Gastrocnemius medialis (tissue), 4 donors: ENCODE measurements at regions not wholly inside any gene's neighbourhood (a gene's known extent, or its start where the extent isn't known, plus 50 kb on each side); places are given as distances from the start of the nearest gene placed in this dataset.

ENCODE experiments used
- ATAC-seq, 2 donors: fragments of 150-250 bp; one replicate each; pipeline ENCODE4 v1.9.1; 2016
- DNase-seq, 2 donors: peaks; one replicate each; pipeline ENCODE4 v3.0.0-alpha.2; 2019
- H3K27ac ChIP-seq, 4 donors: fragments of 200-600 bp; sonication (generic); 1 replicate in 1 of 4; 2 replicates in 3 of 4; pipeline ENCODE4 v1.5.1; 2016 to 2018; ENCODE audit warnings: mild to moderate bottlenecking in 2 of 4, moderate library complexity in 1 of 4
- H3K27me3 ChIP-seq, 3 donors: fragments of 200-600 bp; sonication (generic) in 2 of 3; 1 replicate in 1 of 3; 2 replicates in 2 of 3; pipeline versions ENCODE4 v1.5.1 to v1.6.0; 2016 to 2019; ENCODE audit warnings: mild to moderate bottlenecking in 1 of 3, moderate library complexity in 1 of 3
- H3K36me3 ChIP-seq, 2 donors: fragments of 200-600 bp; sonication (generic) in 1 of 2; one replicate each; pipeline ENCODE4 v1.5.1; 2017 to 2018
- H3K4me1 ChIP-seq, 2 donors: fragments of 200-600 bp; sonication (generic) in 1 of 2; one replicate each; pipeline ENCODE4 v1.5.1; 2016 to 2017; ENCODE audit warnings: mild to moderate bottlenecking in 2 of 2
- H3K4me3 ChIP-seq, 4 donors: fragments of 200-600 bp; sonication (generic) in 3 of 4; 1 replicate in 1 of 4; 2 replicates in 3 of 4; pipeline ENCODE4 v1.5.1; 2016 to 2019; ENCODE audit warnings: mild to moderate bottlenecking in 2 of 4
- H3K9me3 ChIP-seq, 3 donors: fragments of 200-600 bp; sonication (generic) in 2 of 3; 1 replicate in 1 of 3; 2 replicates in 2 of 3; pipeline ENCODE4 v1.5.1; 2016 to 2019
- CTCF ChIP-seq, 5 experiments: fragments of 450-650 bp in 3 of 5; fragments of 200-600 bp in 2 of 5; sonication (generic) in 2 of 5; IDR thresholded peaks in 4 of 5; conservative IDR thresholded peaks in 1 of 5; 1 replicate in 4 of 5; 2 replicates in 1 of 5; pipeline ENCODE4 v1.5.1; 2016 to 2019; ENCODE audit warnings: antibody characterized with exemption in 5 of 5, mild to moderate bottlenecking in 3 of 5, moderate library complexity in 3 of 5
- POLR2A ChIP-seq, 2 donors: fragments of 450-650 bp; IDR thresholded peaks; one replicate each; pipeline ENCODE4 v1.6.1; 2017; ENCODE audit warnings: antibody characterized with exemption in 2 of 2, mild to moderate bottlenecking in 2 of 2, moderate library complexity in 2 of 2
- in situ Hi-C, 4 donors: fragments of 200-750 bp; cut with MboI; loops; one replicate each; pipeline versions ENCODE4 v1.15.0 to v1.8.0; 2017; ENCODE audit warnings: low sequenced_read_pairs in 4 of 4
- intact Hi-C: fragments of 100-400 bp; cut with DNase I; formaldehyde crosslinking; loops from one replicate; pipeline ENCODE4 v1.15.1; 2023; ENCODE audit warnings: low total_unique reads

- H3K27me3 ChIP-seq = no peaks in the 10 kb centered on the region
- intact Hi-C loops = loop anchor here (5.0 kb wide), 3 partner anchors 52 to 107 kb away; no protein-coding TSS in a partner anchor
- H3K4me1 ChIP-seq = peaks cover 23 to 30% of the 10 kb centered on the region in 2 donors
- H3K36me3 ChIP-seq = no peaks in the 10 kb centered on the region
- DNase-seq = no peak
- ATAC-seq = no peak
- in situ Hi-C loops = no loop called here
- H3K27ac ChIP-seq = peak overlapping the region in 1 of 4 donors; percentile 23
- H3K4me3 ChIP-seq = no peak overlapping the region
- H3K9me3 ChIP-seq = no peaks in the 10 kb centered on the region
- TF ChIP-seq POLR2A (IDR thresholded peaks at IDR 0.05) (no peak), CTCF (IDR thresholded peaks at IDR 0.05 in 4 of 5, conservative IDR thresholded peaks at IDR 0.05 in 1 of 5) (no peak)
Measured at GRCh38 chr6:170174771-170175643, 115.9 kb downstream of the DLL1 start.

- H3K36me3 ChIP-seq = no peaks in the 10 kb centered on the region
- peaks cover 22 to 23% of the 10 kb centered on the region in 2 donors for H3K4me1 ChIP-seq
- no peaks in the 10 kb centered on the region for H3K27me3 ChIP-seq
- intact Hi-C loops = no loop called here
- TF ChIP-seq CTCF (IDR thresholded peaks at IDR 0.05 in 4 of 5, conservative IDR thresholded peaks at IDR 0.05 in 1 of 5) (no peak), POLR2A (IDR thresholded peaks at IDR 0.05) (no peak)
- no peak overlapping the region for H3K4me3 ChIP-seq
- H3K27ac ChIP-seq = peak overlapping the region in 3 of 4 donors; percentile 23 to 54 (median 49)
- DNase-seq (peak in 1 of 2 donors; percentile 34), ATAC-seq (peak in 1 of 2 donors; percentile 32)
- no peaks in the 10 kb centered on the region for H3K9me3 ChIP-seq
- in situ Hi-C loops = no loop called here
Measured at GRCh38 chr6:170174124-170174770, 116.6 kb downstream of the DLL1 start.

GRCh38 chr6:170173335-170173881, 117.5 kb downstream of the DLL1 start:
- intact Hi-C loops (no loop called here), in situ Hi-C loops (no loop called here)
- H3K36me3 ChIP-seq = no peaks in the 10 kb centered on the region
- peaks cover 14 to 16% of the 10 kb centered on the region in 2 donors for H3K4me1 ChIP-seq
- no peak overlapping the region for H3K4me3 ChIP-seq
- DNase-seq = no peak
- no peaks in the 10 kb centered on the region for H3K27me3 ChIP-seq
- no peaks in the 10 kb centered on the region for H3K9me3 ChIP-seq
- no peak for TF ChIP-seq POLR2A (IDR thresholded peaks at IDR 0.05)
- TF ChIP-seq CTCF (IDR thresholded peaks at IDR 0.05 in 4 of 5, conservative IDR thresholded peaks at IDR 0.05 in 1 of 5) = no peak
- ATAC-seq = no peak
- peak overlapping the region in 1 of 4 donors; percentile 23 for H3K27ac ChIP-seq

- intact Hi-C loops (no loop called here), in situ Hi-C loops (no loop called here)
- no peak overlapping the region for H3K4me3 ChIP-seq
- ATAC-seq (no peak), DNase-seq (no peak)
- TF ChIP-seq CTCF (IDR thresholded peaks at IDR 0.05 in 4 of 5, conservative IDR thresholded peaks at IDR 0.05 in 1 of 5) = no peak
- TF ChIP-seq POLR2A (IDR thresholded peaks at IDR 0.05) = no peak
- no peak overlapping the region for H3K27ac ChIP-seq
- H3K27me3 ChIP-seq = no peaks in the 10 kb centered on the region
- H3K4me1 ChIP-seq = peaks cover 10 to 11% of the 10 kb centered on the region in 2 donors
- no peaks in the 10 kb centered on the region for H3K36me3 ChIP-seq
- H3K9me3 ChIP-seq = no peaks in the 10 kb centered on the region
Measured at GRCh38 chr6:170172825-170173256, 118.0 kb downstream of the DLL1 start.
